Uterus (tissue), 3 donors: ENCODE measurements at regions not wholly inside any gene's neighbourhood (a gene's known extent, or its start where the extent isn't known, plus 50 kb on each side); places are given as distances from the start of the nearest gene placed in this dataset.

Source experiments
- DNase-seq, 2 donors: peaks; one replicate each; pipeline ENCODE4 v3.0.0-alpha.2; 2019 to 2020
- H3K27ac ChIP-seq, 2 donors: fragments of 200-600 bp; sonication (generic); 1 replicate in 1 of 2; 2 replicates in 1 of 2; pipeline ENCODE4 v1.5.1; 2016 to 2018
- H3K27me3 ChIP-seq, 2 donors: fragments of 200-600 bp; sonication (generic); one replicate each; pipeline ENCODE4 v1.5.1; 2018 to 2019; ENCODE audit warnings: control low read depth in 1 of 2
- H3K36me3 ChIP-seq, 2 donors: fragments of 200-600 bp; sonication (generic); one replicate each; pipeline ENCODE4 v1.5.1; 2019; ENCODE audit warnings: control low read depth in 1 of 2
- H3K4me1 ChIP-seq, 2 donors: fragments of 200-600 bp; sonication (generic); one replicate each; pipeline ENCODE4 v1.5.1; 2018 to 2019; ENCODE audit warnings: control low read depth in 1 of 2
- H3K4me3 ChIP-seq, 2 donors: fragments of 200-600 bp; sonication (generic); 1 replicate in 1 of 2; 2 replicates in 1 of 2; pipeline ENCODE4 v1.5.1; 2018 to 2019; ENCODE audit warnings: mild to moderate bottlenecking in 1 of 2
- H3K9me3 ChIP-seq, 2 donors: fragments of 200-600 bp; sonication (generic); one replicate each; pipeline ENCODE4 v1.5.1; 2019; ENCODE audit warnings: control low read depth in 1 of 2
- POLR2A ChIP-seq, 2 donors: fragments of 450-650 bp; IDR thresholded peaks; one replicate each; pipeline ENCODE4 v1.6.1; 2016; ENCODE audit warnings: antibody characterized with exemption in 2 of 2, mild to moderate bottlenecking in 1 of 2, moderate library complexity in 1 of 2
- intact Hi-C: fragments of 100-400 bp; cut with DNase I; formaldehyde crosslinking; loops from one replicate; pipeline ENCODE4 v1.15.1; 2023; ENCODE audit warnings: low total_unique reads
- TF ChIP-seq, protein P1 (sequence below), 4 experiments: fragments of 200-600 bp in 2 of 4; fragments of 450-650 bp in 2 of 4; sonication (generic) in 2 of 4; IDR thresholded peaks; one replicate each; pipeline ENCODE4 v1.5.1; 2016 to 2019; ENCODE audit warnings: antibody characterized with exemption in 4 of 4, mild to moderate bottlenecking in 2 of 4, moderate library complexity in 1 of 4
- donor health status: DM: yes; HTN: yes; CAD: no.

DNA sequence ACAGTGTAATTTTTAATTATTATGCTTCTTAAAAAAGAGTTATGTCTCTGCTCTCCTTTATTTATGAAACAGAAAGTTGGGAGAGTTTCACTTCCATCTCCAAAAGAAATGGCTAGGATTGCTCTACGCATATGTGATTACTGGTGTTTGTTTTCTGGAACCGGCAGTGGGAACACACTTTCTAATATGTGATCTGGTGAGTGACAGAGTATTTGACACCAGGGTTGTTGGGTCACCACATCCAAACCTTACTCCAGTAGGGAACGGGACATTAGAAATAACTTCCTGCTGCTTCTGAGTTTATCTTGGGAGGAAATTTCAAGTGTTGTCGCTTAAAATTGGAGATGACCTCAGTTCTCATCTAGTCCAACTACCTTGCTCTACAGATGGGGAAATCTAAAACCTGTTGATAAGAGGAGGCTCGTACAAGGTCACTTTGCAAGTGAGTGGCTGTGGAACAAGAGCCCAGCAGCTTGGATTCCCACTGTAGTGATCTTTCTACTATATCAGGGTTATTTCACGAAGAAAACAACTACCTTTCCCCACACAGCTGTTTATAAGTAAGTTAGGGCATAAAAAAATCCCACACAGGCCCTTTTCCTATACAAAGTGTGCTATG, 108.5 kb downstream of the TTC32 start:
- no peak for TF ChIP-seq POLR2A (IDR thresholded peaks at IDR 0.05)
- TF ChIP-seq, protein P1, sequence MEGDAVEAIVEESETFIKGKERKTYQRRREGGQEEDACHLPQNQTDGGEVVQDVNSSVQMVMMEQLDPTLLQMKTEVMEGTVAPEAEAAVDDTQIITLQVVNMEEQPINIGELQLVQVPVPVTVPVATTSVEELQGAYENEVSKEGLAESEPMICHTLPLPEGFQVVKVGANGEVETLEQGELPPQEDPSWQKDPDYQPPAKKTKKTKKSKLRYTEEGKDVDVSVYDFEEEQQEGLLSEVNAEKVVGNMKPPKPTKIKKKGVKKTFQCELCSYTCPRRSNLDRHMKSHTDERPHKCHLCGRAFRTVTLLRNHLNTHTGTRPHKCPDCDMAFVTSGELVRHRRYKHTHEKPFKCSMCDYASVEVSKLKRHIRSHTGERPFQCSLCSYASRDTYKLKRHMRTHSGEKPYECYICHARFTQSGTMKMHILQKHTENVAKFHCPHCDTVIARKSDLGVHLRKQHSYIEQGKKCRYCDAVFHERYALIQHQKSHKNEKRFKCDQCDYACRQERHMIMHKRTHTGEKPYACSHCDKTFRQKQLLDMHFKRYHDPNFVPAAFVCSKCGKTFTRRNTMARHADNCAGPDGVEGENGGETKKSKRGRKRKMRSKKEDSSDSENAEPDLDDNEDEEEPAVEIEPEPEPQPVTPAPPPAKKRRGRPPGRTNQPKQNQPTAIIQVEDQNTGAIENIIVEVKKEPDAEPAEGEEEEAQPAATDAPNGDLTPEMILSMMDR (IDR thresholded peaks at IDR 0.05): no peak
- intact Hi-C loops: no loop called here
- Histone ChIP-seq H3K4me1 (no peaks in the 10 kb centered on the region), H3K27me3 (no peaks in the 10 kb centered on the region), H3K4me3 (no peak overlapping the region), H3K36me3 (no peaks in the 10 kb centered on the region), H3K9me3 (no peaks in the 10 kb centered on the region), H3K27ac (no peak overlapping the region)
- no peak for DNase-seq

DNA sequence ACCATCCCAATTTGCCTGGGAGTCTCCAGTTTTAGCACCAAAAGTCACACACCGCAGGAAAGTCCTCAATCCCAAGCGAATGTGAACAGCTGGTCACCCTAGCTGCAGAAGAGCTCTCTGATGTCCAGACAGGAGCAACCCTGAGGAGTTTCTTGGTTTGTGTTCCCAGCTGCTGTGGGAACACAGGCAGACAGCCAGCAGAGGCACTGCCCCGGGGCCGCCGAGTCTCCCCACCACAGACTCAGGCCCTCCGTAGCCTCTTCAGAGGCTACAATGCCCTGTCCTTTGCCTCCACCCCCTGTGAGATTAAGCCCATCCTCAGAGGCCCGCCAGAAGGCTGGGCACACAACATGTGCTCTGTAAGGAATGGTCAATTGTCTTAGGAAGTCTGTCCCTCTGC, 111.5 kb downstream of the TTC32 start:
- Histone ChIP-seq H3K4me1 (no peaks in the 10 kb centered on the region), H3K4me3 (no peak overlapping the region), H3K36me3 (no peaks in the 10 kb centered on the region), H3K27me3 (no peaks in the 10 kb centered on the region), H3K27ac (no peak overlapping the region), H3K9me3 (no peaks in the 10 kb centered on the region)
- no peak for TF ChIP-seq POLR2A (IDR thresholded peaks at IDR 0.05)
- TF ChIP-seq, protein P1 (IDR thresholded peaks at IDR 0.05): no peak
- intact Hi-C loops: no loop called here
- no peak for DNase-seq

DNA sequence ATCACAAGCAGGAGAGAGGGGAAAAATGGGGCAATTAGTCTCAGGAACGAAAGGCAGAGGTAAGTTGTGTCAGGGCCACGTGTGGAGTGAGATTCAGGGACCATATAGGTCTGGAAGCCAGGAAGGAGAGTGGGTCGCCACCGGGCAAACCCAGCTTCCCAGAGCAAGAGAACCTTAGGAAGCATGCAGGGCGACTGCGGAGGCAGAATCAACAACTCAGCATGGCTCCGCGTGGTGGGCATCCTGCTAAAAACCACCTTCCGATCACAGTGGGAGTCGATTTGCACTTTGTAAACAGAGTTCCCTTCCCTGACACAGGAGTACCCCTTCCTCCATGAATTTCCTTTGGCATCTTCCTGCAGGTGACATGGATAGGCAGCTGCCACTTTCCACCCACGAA, 114.6 kb downstream of the TTC32 start:
- DNase-seq: no peak
- TF ChIP-seq POLR2A (IDR thresholded peaks at IDR 0.05): no peak
- TF ChIP-seq, protein P1 (IDR thresholded peaks at IDR 0.05): no peak
- Histone ChIP-seq H3K27me3 (no peaks in the 10 kb centered on the region), H3K9me3 (no peaks in the 10 kb centered on the region), H3K27ac (no peak overlapping the region), H3K4me3 (no peak overlapping the region), H3K36me3 (no peaks in the 10 kb centered on the region), H3K4me1 (no peaks in the 10 kb centered on the region)
- intact Hi-C loops: no loop called here

DNA sequence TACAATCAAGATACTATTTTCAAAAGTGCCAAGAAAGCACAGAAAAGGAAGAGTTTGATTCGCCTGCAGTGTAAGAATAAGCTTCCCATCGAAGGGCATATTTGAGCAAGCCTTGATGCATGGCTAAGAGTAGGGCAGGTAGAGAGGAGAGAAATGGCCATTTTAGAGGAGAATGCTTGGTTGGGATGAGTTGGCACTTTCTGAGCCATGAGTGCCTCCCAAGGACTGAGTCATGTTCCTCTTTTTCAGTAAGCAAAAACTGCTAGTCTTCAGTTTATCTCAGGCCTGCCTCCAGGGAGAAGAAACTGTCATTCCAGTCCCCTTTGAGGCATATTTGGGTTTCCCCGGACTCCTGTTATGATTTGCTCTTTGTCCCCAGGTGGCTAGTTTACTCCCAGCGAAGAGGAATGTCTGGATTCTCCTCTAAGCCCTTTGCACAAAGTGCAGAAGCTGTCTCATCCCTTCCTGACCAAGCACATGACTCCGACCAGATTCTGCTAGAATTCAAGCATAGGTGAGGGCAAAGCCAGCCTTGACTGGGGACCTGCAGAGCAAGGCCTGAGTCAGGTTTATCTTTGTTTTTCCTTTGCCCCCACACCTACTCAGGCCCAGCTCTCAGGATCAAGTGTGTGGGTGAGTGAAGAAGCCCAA, 115.2 kb downstream of the TTC32 start:
- Histone ChIP-seq H3K9me3 (no peaks in the 10 kb centered on the region), H3K27me3 (no peaks in the 10 kb centered on the region), H3K27ac (no peak overlapping the region), H3K4me1 (no peaks in the 10 kb centered on the region), H3K36me3 (no peaks in the 10 kb centered on the region), H3K4me3 (no peak overlapping the region)
- no peak for TF ChIP-seq POLR2A (IDR thresholded peaks at IDR 0.05)
- TF ChIP-seq, protein P1 (IDR thresholded peaks at IDR 0.05): no peak
- no peak for DNase-seq
- intact Hi-C loops: no loop called here

DNA sequence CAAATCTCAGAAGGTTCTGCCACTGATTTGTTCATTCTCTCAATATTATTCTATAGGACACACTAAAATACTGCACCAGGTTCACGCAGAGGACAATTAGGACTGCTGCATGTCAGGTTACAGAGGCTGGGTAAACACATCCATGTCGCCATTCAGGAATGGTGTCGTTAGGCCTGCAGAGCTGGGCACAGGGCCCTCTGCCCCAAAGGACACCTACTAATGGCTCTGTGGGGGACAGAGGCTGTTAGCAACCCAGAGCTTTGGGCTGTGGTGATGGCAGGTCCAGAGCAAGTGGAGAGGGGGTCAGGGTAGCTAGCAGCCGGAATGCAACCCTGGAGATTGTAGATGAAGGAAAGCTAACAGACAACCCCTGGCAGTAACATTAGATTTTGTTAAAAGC, 115.9 kb downstream of the TTC32 start:
- intact Hi-C loops: no loop called here
- Histone ChIP-seq H3K27me3 (no peaks in the 10 kb centered on the region), H3K27ac (no peak overlapping the region)

More for the DNA sequence above, 115.9 kb downstream of the TTC32 start:
- no peaks in the 10 kb centered on the region for H3K9me3 ChIP-seq
- no peak overlapping the region for H3K4me3 ChIP-seq
- no peaks in the 10 kb centered on the region for H3K4me1 ChIP-seq
- no peaks in the 10 kb centered on the region for H3K36me3 ChIP-seq
- DNase-seq: no peak
- TF ChIP-seq POLR2A (IDR thresholded peaks at IDR 0.05): no peak
- TF ChIP-seq, protein P1 (IDR thresholded peaks at IDR 0.05): no peak
